ENCODE measurements at regions not wholly inside any gene's neighbourhood (a gene's known extent, or its start where the extent isn't known, plus 50 kb on each side); places are given as distances from the start of the nearest gene placed in this dataset.

- intact Hi-C loops (cut with DNase I), result no loop called here
- DNase-seq, result peak in 1 of 4 donors; percentile 48
- H3K4me1 ChIP-seq, result peaks cover 0 to 39% of the 10 kb centered on the region in 2 donors
Measured at GRCh38 chr7:17027143-17027788, 145.5 kb upstream of the AGR3 start.

GRCh38 chr7:17027789-17028152 is 146.0 kb upstream of the AGR3 start:
- no peaks in the 10 kb centered on the region for H3K36me3 ChIP-seq
- H3K4me3 ChIP-seq, result no peak overlapping the region
- H3K4me1 ChIP-seq, result peaks cover 0 to 39% of the 10 kb centered on the region in 2 donors
- TF ChIP-seq, protein P1, sequence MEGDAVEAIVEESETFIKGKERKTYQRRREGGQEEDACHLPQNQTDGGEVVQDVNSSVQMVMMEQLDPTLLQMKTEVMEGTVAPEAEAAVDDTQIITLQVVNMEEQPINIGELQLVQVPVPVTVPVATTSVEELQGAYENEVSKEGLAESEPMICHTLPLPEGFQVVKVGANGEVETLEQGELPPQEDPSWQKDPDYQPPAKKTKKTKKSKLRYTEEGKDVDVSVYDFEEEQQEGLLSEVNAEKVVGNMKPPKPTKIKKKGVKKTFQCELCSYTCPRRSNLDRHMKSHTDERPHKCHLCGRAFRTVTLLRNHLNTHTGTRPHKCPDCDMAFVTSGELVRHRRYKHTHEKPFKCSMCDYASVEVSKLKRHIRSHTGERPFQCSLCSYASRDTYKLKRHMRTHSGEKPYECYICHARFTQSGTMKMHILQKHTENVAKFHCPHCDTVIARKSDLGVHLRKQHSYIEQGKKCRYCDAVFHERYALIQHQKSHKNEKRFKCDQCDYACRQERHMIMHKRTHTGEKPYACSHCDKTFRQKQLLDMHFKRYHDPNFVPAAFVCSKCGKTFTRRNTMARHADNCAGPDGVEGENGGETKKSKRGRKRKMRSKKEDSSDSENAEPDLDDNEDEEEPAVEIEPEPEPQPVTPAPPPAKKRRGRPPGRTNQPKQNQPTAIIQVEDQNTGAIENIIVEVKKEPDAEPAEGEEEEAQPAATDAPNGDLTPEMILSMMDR (IDR thresholded peaks at IDR 0.05), result no peak
- ATAC-seq (no peak), DNase-seq (no peak)
- H3K27me3 ChIP-seq, result no peaks in the 10 kb centered on the region
- intact Hi-C loops (cut with DNase I), result no loop called here
- peak overlapping the region; percentile 22 to 57 for H3K27ac ChIP-seq
- H3K9me3 ChIP-seq, result peaks cover 0 to 4% of the 10 kb centered on the region in 2 donors

More at GRCh38 chr7:17027143-17027788, 145.5 kb upstream of the AGR3 start:
- Histone ChIP-seq H3K27ac (peak overlapping the region; percentile 22 to 57), H3K36me3 (no peaks in the 10 kb centered on the region), H3K4me3 (no peak overlapping the region), H3K27me3 (no peaks in the 10 kb centered on the region), H3K9me3 (peaks cover 0 to 4% of the 10 kb centered on the region in 2 donors)
- TF ChIP-seq, protein P1 (IDR thresholded peaks at IDR 0.05), result no peak
- ATAC-seq, result peak; percentile 42

DNA sequence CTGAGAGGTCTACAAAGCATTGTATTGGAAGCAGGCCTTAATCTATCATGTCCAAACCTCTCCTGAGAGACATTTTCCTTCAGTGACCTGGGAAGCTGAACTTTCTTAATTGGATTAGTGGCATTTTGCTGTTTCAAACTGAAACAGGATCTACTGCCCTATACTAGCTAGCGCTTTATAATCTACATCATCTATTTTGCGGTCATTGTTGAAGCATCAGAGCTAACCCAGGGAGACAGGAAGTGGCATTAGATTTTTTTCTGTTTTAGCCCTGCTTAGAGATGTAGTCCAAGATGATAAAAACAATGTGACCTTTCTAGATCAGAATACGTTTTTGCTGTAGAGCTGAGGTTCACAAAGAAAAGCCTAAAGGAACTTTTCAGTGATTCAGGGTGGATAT is 147.4 kb upstream of the AGR3 start:
- Histone ChIP-seq H3K4me3 (no peak overlapping the region), H3K36me3 (no peaks in the 10 kb centered on the region), H3K27me3 (no peaks in the 10 kb centered on the region), H3K27ac (no peak overlapping the region), H3K9me3 (peaks cover 0 to 4% of the 10 kb centered on the region in 2 donors), H3K4me1 (peaks cover 0 to 39% of the 10 kb centered on the region in 2 donors)
- intact Hi-C loops (cut with DNase I), result no loop called here
- TF ChIP-seq, protein P1 (IDR thresholded peaks at IDR 0.05), result no peak
- peak; percentile 17 for ATAC-seq
- DNase-seq, result no peak

DNA sequence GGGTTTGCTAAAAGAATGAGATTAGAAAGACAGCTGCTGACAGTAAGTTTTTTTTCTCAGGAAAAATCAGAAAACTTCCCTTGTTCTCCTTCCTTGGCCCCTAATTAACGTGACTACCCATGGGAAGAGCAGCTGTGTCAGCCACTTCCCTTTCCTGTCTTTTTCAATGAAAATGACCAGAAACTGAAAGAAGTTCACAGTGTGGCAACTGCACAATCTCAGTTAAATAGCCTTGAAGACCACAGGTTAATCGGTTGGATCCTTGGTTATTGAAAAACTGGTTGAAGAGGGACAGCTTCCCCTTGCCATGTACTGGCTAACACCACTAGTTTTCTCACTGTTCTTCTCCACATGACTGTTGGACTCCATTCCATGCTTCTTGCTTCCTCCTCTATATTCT is 148.8 kb upstream of the AGR3 start:
- DNase-seq, result no peak
- no peak for ATAC-seq
- no peak overlapping the region for H3K4me3 ChIP-seq
- H3K27ac ChIP-seq, result peak overlapping the region in 1 of 2 donors; percentile 42
- TF ChIP-seq, protein P1 (IDR thresholded peaks at IDR 0.05), result no peak
- H3K36me3 ChIP-seq, result no peaks in the 10 kb centered on the region
- peaks cover 0 to 4% of the 10 kb centered on the region in 2 donors for H3K9me3 ChIP-seq
- no peaks in the 10 kb centered on the region for H3K27me3 ChIP-seq
- intact Hi-C loops (cut with DNase I), result no loop called here
- H3K4me1 ChIP-seq, result peaks cover 0 to 39% of the 10 kb centered on the region in 2 donors

DNA sequence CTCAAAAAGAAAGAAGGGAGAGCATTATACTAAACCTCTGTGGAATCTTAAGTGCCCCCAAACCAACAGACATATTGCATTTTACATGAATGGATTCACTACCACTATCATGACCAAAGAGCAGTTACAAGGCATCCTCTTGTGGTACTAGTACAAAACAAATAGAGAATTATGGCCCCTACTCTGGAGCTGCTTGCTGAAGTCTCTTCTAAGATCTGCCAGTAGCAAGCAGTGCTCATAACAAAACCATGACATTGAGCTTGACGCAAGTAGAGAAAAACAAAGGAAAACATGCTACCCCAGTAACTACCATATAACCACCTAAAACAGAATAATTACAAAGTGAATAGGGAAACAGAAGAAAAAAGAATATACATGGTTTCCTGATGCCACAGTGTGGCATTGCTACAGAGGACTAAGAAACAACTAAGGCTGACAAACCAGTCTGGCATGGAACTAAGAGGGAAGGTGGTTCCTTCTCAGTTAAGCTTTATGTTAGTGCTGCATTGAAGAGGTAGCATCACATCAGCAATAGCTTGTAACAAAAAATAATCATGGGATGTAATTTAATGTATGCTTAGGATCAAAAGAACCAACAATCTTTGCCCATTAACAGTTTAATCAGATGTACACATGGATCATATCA is 150.2 kb upstream of the AGR3 start:
- DNase-seq, result no peak
- Histone ChIP-seq H3K4me1 (peaks cover 0 to 35% of the 10 kb centered on the region in 2 donors), H3K9me3 (peaks cover 0 to 4% of the 10 kb centered on the region in 2 donors), H3K36me3 (no peaks in the 10 kb centered on the region), H3K27ac (no peak overlapping the region), H3K27me3 (no peaks in the 10 kb centered on the region), H3K4me3 (no peak overlapping the region)
- intact Hi-C loops (cut with DNase I), result no loop called here
- TF ChIP-seq, protein P1 (IDR thresholded peaks at IDR 0.05), result no peak
- ATAC-seq, result peak; percentile 29
